BLaER1 (cell line): ENCODE measurements at regions not wholly inside any gene's neighbourhood (a gene's known extent, or its start where the extent isn't known, plus 50 kb on each side); places are given as distances from the start of the nearest gene placed in this dataset.
"Not testable (repeated sequence)": the region's sequence is repeated elsewhere in the genome, so short reads cannot be mapped to it uniquely, and the experiment has no call there.

Experiments used
- H3K27ac ChIP-seq: shearing (Covaris generic); formaldehyde crosslinking; 2 replicates; pipeline ENCODE4 v1.8.1; 2022
- H3K27me3 ChIP-seq: shearing (Covaris generic); formaldehyde crosslinking; 2 replicates; pipeline ENCODE4 v1.8.1; 2022
- H3K36me3 ChIP-seq: shearing (Covaris generic); formaldehyde crosslinking; 2 replicates; pipeline ENCODE4 v1.8.1; 2022
- H3K4me1 ChIP-seq: shearing (Covaris generic); formaldehyde crosslinking; 2 replicates; pipeline ENCODE4 v1.8.1; 2022
- H3K4me2 ChIP-seq: shearing (Covaris generic); formaldehyde crosslinking; 2 replicates; pipeline ENCODE4 v1.8.1; 2022
- H3K4me3 ChIP-seq: shearing (Covaris generic); formaldehyde crosslinking; 2 replicates; pipeline ENCODE4 v1.8.1; 2022
- H3K9ac ChIP-seq: shearing (Covaris generic); formaldehyde crosslinking; 2 replicates; pipeline ENCODE4 v1.8.1; 2022
- H3K9me3 ChIP-seq: shearing (Covaris generic); formaldehyde crosslinking; 2 replicates; pipeline ENCODE4 v1.8.1; 2022
- H4K20me1 ChIP-seq: shearing (Covaris generic); formaldehyde crosslinking; 2 replicates; pipeline ENCODE4 v1.8.1; 2022
- Cebpa-rat ChIP-seq: shearing (Covaris generic); IDR thresholded peaks from 2 replicates; pipeline ENCODE4 v1.8.1; 2022

DNA sequence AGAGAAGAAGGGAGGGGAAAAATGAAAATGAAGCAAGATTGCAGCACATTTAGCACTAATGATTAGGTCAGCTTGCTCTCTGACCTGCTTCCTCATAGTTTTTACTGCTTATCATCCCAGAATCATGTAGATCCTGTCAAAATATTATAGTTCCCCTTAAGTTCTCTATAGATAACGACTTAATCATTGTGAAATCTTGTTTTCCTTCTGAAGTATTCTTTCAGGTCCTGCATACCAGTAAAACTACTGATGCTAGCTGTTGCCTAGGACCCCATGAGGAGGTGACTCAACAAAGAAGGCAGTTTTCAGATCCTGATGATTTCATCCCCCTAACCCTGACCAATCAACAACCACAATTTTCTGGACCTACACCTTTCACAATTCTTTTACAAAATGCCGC, 1131.7 kb downstream of the SLITRK5 start:
- Histone ChIP-seq H3K36me3 (no peaks in the 10 kb centered on the region), H3K27me3 (no peaks in the 10 kb centered on the region), H4K20me1 (no peaks in the 10 kb centered on the region), H3K4me1 (no peaks in the 10 kb centered on the region), H3K9ac (no peak overlapping the region), H3K27ac (no peak overlapping the region), H3K4me2 (no peak overlapping the region), H3K4me3 (no peak overlapping the region), H3K9me3 (no peaks in the 10 kb centered on the region)
- no peak for TF ChIP-seq Cebpa-rat

DNA sequence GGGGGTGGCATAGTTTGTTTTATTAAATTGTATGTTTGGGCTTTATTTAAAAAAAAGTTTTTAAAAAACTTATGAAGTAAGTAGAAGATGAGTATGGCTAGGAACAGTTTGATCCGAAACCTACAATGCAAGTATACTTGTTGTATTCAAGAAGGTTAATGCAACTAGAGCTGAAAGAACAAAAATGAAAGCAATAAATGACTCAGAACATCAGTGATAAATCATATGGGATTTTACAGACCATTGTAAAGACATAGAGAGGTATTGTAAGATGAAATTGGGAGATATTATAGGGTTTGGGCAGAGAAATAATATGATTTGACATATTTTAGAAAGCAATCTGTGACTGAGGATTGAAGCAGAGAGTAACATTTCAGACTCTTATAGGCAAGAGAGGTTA, 1135.3 kb downstream of the SLITRK5 start:
- Histone ChIP-seq H3K36me3 (no peaks in the 10 kb centered on the region), H3K4me3 (no peak overlapping the region), H3K9me3 (peaks cover 14% of the 10 kb centered on the region), H3K4me1 (no peaks in the 10 kb centered on the region), H3K27me3 (no peaks in the 10 kb centered on the region), H4K20me1 (no peaks in the 10 kb centered on the region), H3K9ac (no peak overlapping the region), H3K4me2 (no peak overlapping the region), H3K27ac (no peak overlapping the region)
- no peak for TF ChIP-seq Cebpa-rat

DNA sequence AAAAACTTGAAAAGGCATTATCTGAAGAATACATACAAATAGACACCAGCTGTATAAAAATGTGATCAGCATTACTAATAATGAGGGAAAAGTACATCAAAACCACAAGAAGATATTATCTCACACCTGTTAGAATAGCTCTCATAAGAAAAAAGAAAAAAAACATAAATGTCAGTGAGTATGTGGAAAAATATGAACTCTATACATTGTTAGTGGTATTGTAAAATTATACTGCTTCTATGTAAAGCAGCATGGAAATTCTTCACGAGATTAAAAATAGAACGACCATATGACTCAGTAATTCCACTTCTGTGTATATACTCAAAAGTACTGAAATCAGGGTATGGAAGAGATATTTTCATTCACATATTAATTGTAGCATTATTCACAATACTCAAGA, 1146.4 kb downstream of the SLITRK5 start:
- Histone ChIP-seq H3K27ac (no peak overlapping the region), H3K4me3 (no peak overlapping the region), H3K4me2 (no peak overlapping the region), H3K27me3 (no peaks in the 10 kb centered on the region), H3K36me3 (no peaks in the 10 kb centered on the region), H3K4me1 (no peaks in the 10 kb centered on the region), H3K9me3 (peaks cover 3% of the 10 kb centered on the region; the same call in 1 of the 2 replicates), H3K9ac (no peak overlapping the region), H4K20me1 (no peaks in the 10 kb centered on the region)
- TF ChIP-seq Cebpa-rat = no peak

DNA sequence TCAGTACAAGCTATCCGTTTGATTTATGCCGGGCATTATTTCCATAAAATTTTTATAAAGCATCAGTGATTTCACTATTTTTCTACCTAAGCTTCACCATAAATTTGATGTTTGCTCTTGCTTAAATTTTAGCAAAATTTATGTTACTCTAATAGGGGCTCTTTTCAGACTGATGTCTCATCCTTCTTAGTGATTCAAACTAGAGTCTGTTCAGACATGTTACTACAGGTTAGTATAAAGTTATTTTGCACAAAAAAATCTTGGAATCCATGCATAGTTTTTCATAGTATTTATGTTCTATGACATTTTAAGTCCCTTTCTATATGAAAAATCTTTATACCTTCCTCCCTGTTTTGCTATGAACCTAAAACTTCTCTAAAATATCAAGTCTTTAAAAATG, 1151.9 kb downstream of the SLITRK5 start:
- Histone ChIP-seq H3K4me3 (no peak overlapping the region), H3K9ac (no peak overlapping the region), H4K20me1 (no peaks in the 10 kb centered on the region), H3K36me3 (no peaks in the 10 kb centered on the region), H3K27me3 (no peaks in the 10 kb centered on the region), H3K4me2 (no peak overlapping the region), H3K27ac (no peak overlapping the region), H3K4me1 (no peaks in the 10 kb centered on the region), H3K9me3 (no peaks in the 10 kb centered on the region)
- no peak for TF ChIP-seq Cebpa-rat

DNA sequence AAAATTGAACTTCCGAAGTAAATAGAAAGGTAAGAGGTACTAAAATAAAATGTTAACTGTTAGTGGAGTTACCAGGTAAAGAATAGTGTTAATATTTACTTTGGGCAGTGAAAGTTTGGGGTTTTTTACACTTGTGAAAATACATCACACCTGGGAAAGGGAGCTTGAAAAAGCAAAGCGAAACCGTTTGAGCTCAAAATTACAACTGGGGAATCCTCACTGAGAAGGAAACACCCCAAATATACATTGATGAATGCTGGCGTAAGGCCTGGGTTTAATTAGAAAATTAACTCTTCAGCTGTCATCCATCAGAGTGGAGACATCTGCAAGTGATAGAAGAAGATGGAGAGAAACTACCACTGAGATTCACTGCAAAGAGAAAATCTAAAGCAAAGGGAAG, 1153.0 kb downstream of the SLITRK5 start:
- no peak for TF ChIP-seq Cebpa-rat

DNA sequence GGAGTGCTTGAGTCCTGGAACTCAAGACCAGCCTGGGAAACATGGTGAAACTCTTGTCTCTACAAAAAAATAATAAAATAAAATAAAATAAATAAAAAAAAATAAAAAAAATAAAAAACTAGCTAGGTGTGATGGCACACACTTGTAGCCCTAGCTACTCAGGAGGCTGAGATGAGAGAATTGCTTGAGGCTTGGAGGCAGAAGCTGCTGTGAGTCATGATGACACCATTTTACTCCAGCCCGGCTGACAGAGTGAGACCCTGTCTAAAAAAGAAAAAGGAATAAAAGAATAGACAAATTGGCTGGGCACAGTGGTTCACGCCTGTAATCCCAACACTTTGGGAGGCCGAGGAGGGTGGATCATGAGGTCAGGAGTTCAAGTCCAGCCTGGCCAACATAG, 1168.9 kb downstream of the SLITRK5 start:
- Histone ChIP-seq H3K4me2 (no peak overlapping the region), H3K9me3 (no peaks in the 10 kb centered on the region), H4K20me1 (no peaks in the 10 kb centered on the region), H3K27ac (no peak overlapping the region), H3K9ac (no peak overlapping the region), H3K4me3 (no peak overlapping the region), H3K4me1 (no peaks in the 10 kb centered on the region), H3K36me3 (no peaks in the 10 kb centered on the region), H3K27me3 (no peaks in the 10 kb centered on the region)
- no peak for TF ChIP-seq Cebpa-rat

More for the DNA sequence above, 1153.0 kb downstream of the SLITRK5 start:
- H4K20me1 ChIP-seq = no peaks in the 10 kb centered on the region
- H3K27me3 ChIP-seq = no peaks in the 10 kb centered on the region
- no peak overlapping the region for H3K27ac ChIP-seq
- H3K4me1 ChIP-seq = no peaks in the 10 kb centered on the region
- H3K9ac ChIP-seq = no peak overlapping the region
- no peaks in the 10 kb centered on the region for H3K9me3 ChIP-seq
- H3K4me2 ChIP-seq = no peak overlapping the region
- no peaks in the 10 kb centered on the region for H3K36me3 ChIP-seq
- H3K4me3 ChIP-seq = no peak overlapping the region

DNA sequence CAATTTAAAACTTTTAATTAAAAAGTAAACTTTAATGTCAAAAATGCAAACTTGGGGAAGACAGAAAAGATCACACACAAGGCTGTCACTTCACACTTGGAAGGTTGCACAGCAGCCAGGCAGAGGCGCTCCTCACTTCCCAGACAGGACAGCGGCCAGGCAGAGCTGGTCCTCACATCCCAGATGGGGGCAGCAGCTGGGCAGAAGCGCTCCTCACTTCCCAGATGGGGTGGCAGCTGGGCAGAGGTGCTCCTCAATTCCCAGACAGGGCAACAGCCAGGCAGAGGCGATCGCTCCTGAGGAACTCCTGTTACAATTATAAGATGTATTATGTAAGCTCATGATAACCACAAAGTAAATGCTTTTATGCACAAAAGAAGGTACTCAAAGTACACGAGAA, 1181.1 kb downstream of the SLITRK5 start:
- not testable (repeated sequence) for H3K9me3 ChIP-seq, H3K4me2 ChIP-seq, H4K20me1 ChIP-seq, H3K27me3 ChIP-seq, H3K27ac ChIP-seq, H3K4me3 ChIP-seq, H3K36me3 ChIP-seq, H3K9ac ChIP-seq, H3K4me1 ChIP-seq

DNA sequence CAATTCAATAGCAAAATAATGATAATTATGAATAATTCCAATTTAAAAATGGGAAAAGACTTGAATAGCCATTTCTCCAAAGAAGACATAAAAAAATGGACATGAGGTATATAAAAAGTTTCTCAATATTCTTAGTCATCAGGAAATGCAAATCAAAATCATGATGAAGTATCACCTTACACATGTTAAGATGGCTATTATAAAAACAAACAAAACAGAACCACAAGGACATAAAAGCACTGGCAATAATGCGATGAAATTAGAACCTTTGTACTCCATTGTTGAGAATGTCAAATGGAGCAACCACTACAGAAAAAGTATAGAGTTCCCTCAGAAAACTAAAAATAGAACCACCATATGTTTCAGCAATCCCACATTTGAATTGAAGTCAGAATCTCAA, 1186.1 kb downstream of the SLITRK5 start:
- TF ChIP-seq Cebpa-rat = no peak
- peaks cover 3% of the 10 kb centered on the region; the same call in 1 of the 2 replicates for H3K9me3 ChIP-seq

DNA sequence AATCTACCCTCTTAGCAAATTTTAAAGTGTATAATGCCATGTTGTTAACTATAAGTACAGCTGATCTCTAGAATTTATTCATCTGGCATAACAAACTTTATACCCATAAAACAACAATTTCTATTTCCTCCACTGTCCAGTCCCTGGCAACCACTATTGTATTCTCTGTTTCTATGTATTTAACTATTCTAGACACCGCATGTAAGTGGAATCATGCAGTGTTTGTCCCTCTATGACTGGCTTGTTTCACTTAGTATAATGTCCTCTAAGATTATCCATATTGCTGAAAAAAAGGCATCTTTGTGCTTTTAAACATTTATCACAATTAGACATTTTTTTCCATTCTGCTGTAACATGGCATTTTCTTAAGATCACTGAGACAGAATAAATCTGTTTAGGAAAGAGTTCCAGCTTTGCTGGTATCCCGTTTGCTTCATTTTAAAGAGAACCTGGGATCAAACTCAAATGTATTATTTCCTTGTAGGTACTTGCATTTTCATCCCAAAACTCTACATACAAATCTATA, 1191.0 kb downstream of the SLITRK5 start:
- Histone ChIP-seq H3K9me3 (no peaks in the 10 kb centered on the region), H3K36me3 (no peaks in the 10 kb centered on the region), H3K4me1 (no peaks in the 10 kb centered on the region), H3K27ac (no peak overlapping the region), H3K9ac (no peak overlapping the region), H3K4me2 (no peak overlapping the region), H3K4me3 (no peak overlapping the region), H4K20me1 (no peaks in the 10 kb centered on the region), H3K27me3 (no peaks in the 10 kb centered on the region)
- no peak for TF ChIP-seq Cebpa-rat

More for the DNA sequence above, 1186.1 kb downstream of the SLITRK5 start:
- no peaks in the 10 kb centered on the region for H3K36me3 ChIP-seq
- no peak overlapping the region for H3K4me3 ChIP-seq
- no peak overlapping the region for H3K27ac ChIP-seq
- no peaks in the 10 kb centered on the region for H3K4me1 ChIP-seq
- H3K4me2 ChIP-seq = no peak overlapping the region
- H3K27me3 ChIP-seq = no peaks in the 10 kb centered on the region
- no peaks in the 10 kb centered on the region for H4K20me1 ChIP-seq
- H3K9ac ChIP-seq = no peak overlapping the region

DNA sequence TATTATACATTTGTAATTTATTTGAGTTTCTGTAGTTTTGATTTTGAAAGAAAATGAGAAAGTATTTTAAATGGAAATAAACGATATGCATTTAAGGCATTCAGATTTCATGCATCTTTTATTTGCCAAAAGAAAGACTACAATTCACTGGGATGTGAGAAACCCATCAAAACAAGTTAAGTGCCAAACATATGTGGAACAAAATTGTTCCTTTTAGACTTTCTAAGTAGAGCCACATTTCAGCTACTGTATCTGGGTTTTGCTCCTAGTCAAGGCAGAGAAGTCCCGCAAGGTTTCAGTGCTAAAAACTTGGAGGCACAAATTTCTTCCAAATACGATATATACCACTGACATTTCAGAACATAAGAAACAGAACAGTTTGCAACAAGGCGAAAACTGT, 1191.9 kb downstream of the SLITRK5 start:
- no peaks in the 10 kb centered on the region for H3K4me1 ChIP-seq
- no peak overlapping the region for H3K4me2 ChIP-seq
- H3K36me3 ChIP-seq = no peaks in the 10 kb centered on the region
- TF ChIP-seq Cebpa-rat = no peak
- H3K27ac ChIP-seq = no peak overlapping the region
- H3K27me3 ChIP-seq = no peaks in the 10 kb centered on the region
- no peaks in the 10 kb centered on the region for H4K20me1 ChIP-seq
- H3K9ac ChIP-seq = no peak overlapping the region
- H3K4me3 ChIP-seq = no peak overlapping the region
- H3K9me3 ChIP-seq = no peaks in the 10 kb centered on the region

DNA sequence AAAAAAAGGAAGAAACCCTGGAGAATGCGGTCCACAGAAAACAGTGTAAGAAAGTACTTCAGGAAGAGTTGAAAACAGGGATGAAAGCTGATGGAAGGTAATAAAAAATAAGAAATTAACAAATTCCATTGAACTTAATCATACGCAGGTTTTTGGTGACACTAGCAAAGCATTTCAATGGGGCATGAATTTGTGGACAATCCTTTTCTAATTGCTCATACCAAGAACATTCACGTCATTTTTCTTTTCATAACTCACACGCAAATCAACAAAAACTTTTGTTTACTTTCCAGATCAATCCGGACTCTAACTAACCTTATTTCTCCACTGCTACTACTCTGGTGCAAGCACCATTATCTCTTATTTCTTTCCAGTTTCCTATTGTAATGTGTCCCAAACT, 1195.0 kb downstream of the SLITRK5 start:
- H3K27ac ChIP-seq = no peak overlapping the region
- no peaks in the 10 kb centered on the region for H4K20me1 ChIP-seq
- H3K4me1 ChIP-seq = peaks cover 9% of the 10 kb centered on the region; the same call in 1 of the 2 replicates
- TF ChIP-seq Cebpa-rat = no peak
- peaks cover 6% of the 10 kb centered on the region; the same call in 1 of the 2 replicates for H3K9me3 ChIP-seq
- no peak overlapping the region for H3K9ac ChIP-seq
- no peak overlapping the region for H3K4me2 ChIP-seq
- H3K27me3 ChIP-seq = no peaks in the 10 kb centered on the region
- H3K36me3 ChIP-seq = no peaks in the 10 kb centered on the region
- H3K4me3 ChIP-seq = no peak overlapping the region
